VCaP (cell line): ENCODE measurements at regions not wholly inside any gene's neighbourhood (a gene's known extent, or its start where the extent isn't known, plus 50 kb on each side); places are given as distances from the start of the nearest gene placed in this dataset.

ENCODE experiments used
- H3K27ac ChIP-seq: fragments of 450-650 bp; 2 replicates; pipeline ENCODE4 v1.5.1; 2017
- TF ChIP-seq, protein P1 (sequence below): fragments of 450-650 bp; conservative IDR thresholded peaks from 2 replicates; pipeline ENCODE4 v1.5.1; 2017; ENCODE audit warnings: mild to moderate bottlenecking, moderate library complexity

- TF ChIP-seq, protein P1, sequence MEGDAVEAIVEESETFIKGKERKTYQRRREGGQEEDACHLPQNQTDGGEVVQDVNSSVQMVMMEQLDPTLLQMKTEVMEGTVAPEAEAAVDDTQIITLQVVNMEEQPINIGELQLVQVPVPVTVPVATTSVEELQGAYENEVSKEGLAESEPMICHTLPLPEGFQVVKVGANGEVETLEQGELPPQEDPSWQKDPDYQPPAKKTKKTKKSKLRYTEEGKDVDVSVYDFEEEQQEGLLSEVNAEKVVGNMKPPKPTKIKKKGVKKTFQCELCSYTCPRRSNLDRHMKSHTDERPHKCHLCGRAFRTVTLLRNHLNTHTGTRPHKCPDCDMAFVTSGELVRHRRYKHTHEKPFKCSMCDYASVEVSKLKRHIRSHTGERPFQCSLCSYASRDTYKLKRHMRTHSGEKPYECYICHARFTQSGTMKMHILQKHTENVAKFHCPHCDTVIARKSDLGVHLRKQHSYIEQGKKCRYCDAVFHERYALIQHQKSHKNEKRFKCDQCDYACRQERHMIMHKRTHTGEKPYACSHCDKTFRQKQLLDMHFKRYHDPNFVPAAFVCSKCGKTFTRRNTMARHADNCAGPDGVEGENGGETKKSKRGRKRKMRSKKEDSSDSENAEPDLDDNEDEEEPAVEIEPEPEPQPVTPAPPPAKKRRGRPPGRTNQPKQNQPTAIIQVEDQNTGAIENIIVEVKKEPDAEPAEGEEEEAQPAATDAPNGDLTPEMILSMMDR, result no peak
- H3K27ac ChIP-seq, result no peak overlapping the region
These were observed 140.0 kb downstream of the ADAMTS15 start for GRCh38 chr11:130588471-130588870.

- no peak overlapping the region for H3K27ac ChIP-seq
- TF ChIP-seq, protein P1, result no peak
These were observed 143.6 kb downstream of the ADAMTS15 start for GRCh38 chr11:130592056-130592455.

DNA sequence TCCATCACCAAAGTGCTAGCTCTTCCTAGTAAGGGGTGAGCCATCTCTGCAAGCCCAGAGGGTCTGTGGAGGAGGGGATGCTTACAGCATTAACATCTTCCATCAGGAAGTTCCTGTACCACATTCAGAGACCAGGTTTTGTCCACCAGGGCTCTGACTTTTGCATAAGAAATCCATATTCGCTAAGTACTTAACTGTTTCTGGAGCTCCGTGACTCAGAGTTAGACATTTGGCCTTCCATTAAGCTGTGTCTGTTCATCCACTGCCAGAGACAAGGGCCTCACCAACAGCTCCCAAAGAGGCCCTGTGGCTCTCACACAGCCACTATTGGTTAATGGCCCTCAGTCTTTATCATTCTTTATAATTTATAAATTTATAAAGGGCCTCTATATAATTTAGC, 144.6 kb downstream of the ADAMTS15 start:
- no peak overlapping the region for H3K27ac ChIP-seq
- TF ChIP-seq, protein P1, result no peak

DNA sequence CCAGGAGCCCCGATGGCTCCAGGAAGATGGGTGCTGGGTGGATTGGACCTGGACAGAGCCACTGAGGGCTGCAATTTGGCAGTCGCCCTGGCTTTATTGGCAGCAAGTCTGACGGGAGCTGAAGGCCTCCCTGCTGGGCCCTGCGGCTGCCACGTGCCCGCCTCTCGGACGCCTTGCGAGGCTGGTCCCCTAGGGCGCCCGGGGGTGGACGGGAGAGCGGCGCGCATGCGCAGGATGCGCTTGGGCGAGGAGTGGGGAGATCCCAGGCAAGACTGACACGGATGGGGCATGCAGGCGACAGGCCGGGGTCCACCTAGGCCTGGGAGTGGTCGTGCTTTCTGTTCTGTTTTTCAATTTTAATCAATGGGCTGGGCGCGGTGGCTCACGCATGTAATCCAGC, 150.0 kb downstream of the ADAMTS15 start:
- TF ChIP-seq, protein P1, result no peak
- no peak overlapping the region for H3K27ac ChIP-seq

DNA sequence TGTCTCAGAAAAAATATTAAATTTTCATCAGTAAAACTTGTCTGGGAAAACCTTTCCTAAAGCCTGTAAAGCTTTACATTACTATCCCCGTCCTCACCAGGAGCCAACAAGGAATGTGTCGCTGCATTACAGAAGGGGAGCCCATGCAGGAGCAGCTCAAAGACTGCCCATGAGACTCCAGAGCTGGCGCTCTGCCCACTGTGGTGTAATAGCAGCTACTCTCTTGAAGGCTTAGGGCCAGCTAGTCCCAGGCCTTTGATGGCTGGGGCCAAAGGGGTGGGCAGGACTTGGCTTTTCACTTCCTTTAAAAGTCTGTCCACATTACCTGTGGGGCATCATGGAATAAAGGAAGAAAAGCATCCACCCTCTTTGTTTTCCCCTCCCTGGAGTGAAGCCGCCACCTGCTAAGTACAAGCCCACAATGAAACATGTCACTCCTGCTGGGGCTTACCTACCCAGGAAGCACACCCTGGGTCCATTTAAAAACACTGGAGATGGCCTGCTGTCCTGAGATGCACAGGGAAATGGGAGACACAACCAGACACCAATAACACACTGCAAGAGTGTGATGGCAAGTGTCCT, 150.7 kb downstream of the ADAMTS15 start:
- H3K27ac ChIP-seq, result no peak overlapping the region
- TF ChIP-seq, protein P1, result no peak

DNA sequence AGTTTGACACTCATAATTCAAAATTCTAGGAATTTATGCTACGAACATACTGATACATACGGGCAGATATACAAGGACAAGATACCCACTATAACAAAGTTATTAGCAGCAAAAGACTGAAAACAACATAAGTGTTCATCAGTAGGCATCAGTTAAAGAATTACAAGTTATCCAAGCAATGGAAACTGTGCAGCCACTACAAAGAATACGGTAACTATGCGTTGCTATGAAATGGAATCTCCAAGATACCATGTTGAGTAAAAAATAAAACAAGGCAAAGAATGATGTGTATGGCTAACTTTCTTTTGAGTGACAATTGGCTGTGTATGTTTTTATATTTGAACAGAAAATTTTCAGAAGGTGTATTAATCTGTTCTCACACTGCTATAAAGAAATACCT, 151.7 kb downstream of the ADAMTS15 start:
- H3K27ac ChIP-seq, result no peak overlapping the region

DNA sequence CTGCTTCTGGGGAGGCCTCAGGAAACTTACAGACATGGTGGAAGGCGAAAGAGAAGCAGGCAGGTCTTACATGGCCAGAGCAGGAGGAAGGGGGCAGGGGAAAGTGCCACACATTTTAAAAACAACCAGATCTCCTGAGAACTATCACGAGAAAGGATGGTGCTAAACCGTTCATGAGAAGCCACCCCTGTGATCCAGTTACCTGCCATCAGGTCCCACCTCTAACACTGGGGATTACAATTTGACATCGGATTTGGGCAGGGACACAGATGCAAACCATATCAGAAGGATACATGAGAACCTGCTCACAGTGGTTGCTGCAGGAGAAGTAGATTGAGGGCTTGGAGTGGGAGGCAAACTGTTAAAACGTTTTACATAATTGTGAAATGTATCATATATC, 152.2 kb downstream of the ADAMTS15 start:
- TF ChIP-seq, protein P1, result no peak
- H3K27ac ChIP-seq, result no peak overlapping the region

More for the DNA sequence above, 151.7 kb downstream of the ADAMTS15 start:
- TF ChIP-seq, protein P1, result no peak
